ENCODE measurements at regions not wholly inside any gene's neighbourhood (a gene's known extent, or its start where the extent isn't known, plus 50 kb on each side); places are given as distances from the start of the nearest gene placed in this dataset.
"Not testable (repeated sequence)": the region's sequence is repeated elsewhere in the genome, so short reads cannot be mapped to it uniquely, and the experiment has no call there.

GRCh38 chr9:42396318-42396717, 212.9 kb downstream of the SPATA31A6 start:
- H3K27me3 ChIP-seq (ENCODE audit: insufficient read depth, low read length, poor library complexity, severe bottlenecking) = no peaks in the 10 kb centered on the region
- no peak overlapping the region for H3K9ac ChIP-seq (ENCODE audit: low read depth, low read length, poor library complexity, severe bottlenecking)

GRCh38 chr9:42397336-42397735, 213.9 kb downstream of the SPATA31A6 start:
- not testable (repeated sequence) for H3K27me3 ChIP-seq (ENCODE audit: insufficient read depth, low read length, poor library complexity, severe bottlenecking); H2AFZ ChIP-seq (ENCODE audit: low read length); H3K4me1 ChIP-seq (ENCODE audit: insufficient read depth, low read length, poor library complexity, severe bottlenecking); H4K20me1 ChIP-seq (ENCODE audit: insufficient read depth, low read length, poor library complexity, severe bottlenecking); H3K4me3 ChIP-seq (ENCODE audit: low read length, poor library complexity, severe bottlenecking); H3K4me2 ChIP-seq (ENCODE audit: low read depth, low read length, poor library complexity, severe bottlenecking); H3K9ac ChIP-seq (ENCODE audit: low read depth, low read length, poor library complexity, severe bottlenecking); H3K9me2 ChIP-seq (replicated peaks; ENCODE audit: low read depth, low read length); H3K36me3 ChIP-seq (ENCODE audit: insufficient read depth, low read length); H3K9me3 ChIP-seq (ENCODE audit: insufficient read depth, low read depth, low read length); H3K79me2 ChIP-seq (ENCODE audit: insufficient read depth, low read length); H3F3A ChIP-seq (ENCODE audit: low read depth)

More at GRCh38 chr9:42396318-42396717, 212.9 kb downstream of the SPATA31A6 start:
- Histone ChIP-seq H2AFZ (ENCODE audit: low read length) (no peak overlapping the region), H3K4me2 (ENCODE audit: low read depth, low read length, poor library complexity, severe bottlenecking) (no peak overlapping the region), H3K36me3 (ENCODE audit: insufficient read depth, low read length) (no peaks in the 10 kb centered on the region), H4K20me1 (ENCODE audit: insufficient read depth, low read length, poor library complexity, severe bottlenecking) (no peaks in the 10 kb centered on the region), H3F3A (ENCODE audit: low read depth) (no peaks in the 10 kb centered on the region), H3K4me3 (ENCODE audit: low read length, poor library complexity, severe bottlenecking) (no peak overlapping the region), H3K9me3 (ENCODE audit: insufficient read depth, low read depth, low read length) (no peaks in the 10 kb centered on the region), H3K79me2 (ENCODE audit: insufficient read depth, low read length) (no peaks in the 10 kb centered on the region), H3K4me1 (ENCODE audit: insufficient read depth, low read length, poor library complexity, severe bottlenecking) (no peaks in the 10 kb centered on the region), H3K9me2 (replicated peaks; ENCODE audit: low read depth, low read length) (no peaks in the 10 kb centered on the region)
- TF ChIP-seq EZH2phosphoT487 (IDR thresholded peaks at IDR 0.05; ENCODE audit: borderline replicate concordance) (no peak), CTCF (conservative IDR thresholded peaks at IDR 0.05; ENCODE audit: low read length) (no peak)

- not testable (repeated sequence) for H3K4me3 ChIP-seq (ENCODE audit: low read length, poor library complexity, severe bottlenecking); H2AFZ ChIP-seq (ENCODE audit: low read length); H3K4me1 ChIP-seq (ENCODE audit: insufficient read depth, low read length, poor library complexity, severe bottlenecking); H3K36me3 ChIP-seq (ENCODE audit: insufficient read depth, low read length); H3K79me2 ChIP-seq (ENCODE audit: insufficient read depth, low read length); H3K9ac ChIP-seq (ENCODE audit: low read depth, low read length, poor library complexity, severe bottlenecking); H3K9me2 ChIP-seq (replicated peaks; ENCODE audit: low read depth, low read length); H4K20me1 ChIP-seq (ENCODE audit: insufficient read depth, low read length, poor library complexity, severe bottlenecking); H3K27me3 ChIP-seq (ENCODE audit: insufficient read depth, low read length, poor library complexity, severe bottlenecking); H3K9me3 ChIP-seq (ENCODE audit: insufficient read depth, low read depth, low read length); H3F3A ChIP-seq (ENCODE audit: low read depth); H3K4me2 ChIP-seq (ENCODE audit: low read depth, low read length, poor library complexity, severe bottlenecking)
Measured at GRCh38 chr9:42402919-42403318, 219.5 kb downstream of the SPATA31A6 start.

GRCh38 chr9:42409581-42409980, 226.1 kb downstream of the SPATA31A6 start:
- H3K4me3 ChIP-seq (ENCODE audit: low read length, poor library complexity, severe bottlenecking); H3K27me3 ChIP-seq (ENCODE audit: insufficient read depth, low read length, poor library complexity, severe bottlenecking); H3K4me1 ChIP-seq (ENCODE audit: insufficient read depth, low read length, poor library complexity, severe bottlenecking); H3K9ac ChIP-seq (ENCODE audit: low read depth, low read length, poor library complexity, severe bottlenecking); H3K9me3 ChIP-seq (ENCODE audit: insufficient read depth, low read depth, low read length); H4K20me1 ChIP-seq (ENCODE audit: insufficient read depth, low read length, poor library complexity, severe bottlenecking); H3K4me2 ChIP-seq (ENCODE audit: low read depth, low read length, poor library complexity, severe bottlenecking); H3F3A ChIP-seq (ENCODE audit: low read depth); H2AFZ ChIP-seq (ENCODE audit: low read length); H3K36me3 ChIP-seq (ENCODE audit: insufficient read depth, low read length); H3K79me2 ChIP-seq (ENCODE audit: insufficient read depth, low read length); H3K9me2 ChIP-seq (replicated peaks; ENCODE audit: low read depth, low read length): not testable (repeated sequence)

- H2AFZ ChIP-seq (ENCODE audit: low read length); H4K20me1 ChIP-seq (ENCODE audit: insufficient read depth, low read length, poor library complexity, severe bottlenecking); H3K79me2 ChIP-seq (ENCODE audit: insufficient read depth, low read length); H3K4me1 ChIP-seq (ENCODE audit: insufficient read depth, low read length, poor library complexity, severe bottlenecking); H3F3A ChIP-seq (ENCODE audit: low read depth); H3K36me3 ChIP-seq (ENCODE audit: insufficient read depth, low read length); H3K9me2 ChIP-seq (replicated peaks; ENCODE audit: low read depth, low read length); H3K27me3 ChIP-seq (ENCODE audit: insufficient read depth, low read length, poor library complexity, severe bottlenecking); H3K9ac ChIP-seq (ENCODE audit: low read depth, low read length, poor library complexity, severe bottlenecking); H3K4me2 ChIP-seq (ENCODE audit: low read depth, low read length, poor library complexity, severe bottlenecking); H3K4me3 ChIP-seq (ENCODE audit: low read length, poor library complexity, severe bottlenecking); H3K9me3 ChIP-seq (ENCODE audit: insufficient read depth, low read depth, low read length): not testable (repeated sequence)
Measured at GRCh38 chr9:42412354-42412753, 228.9 kb downstream of the SPATA31A6 start.

- not testable (repeated sequence) for H2AFZ ChIP-seq (ENCODE audit: low read length); H3F3A ChIP-seq (ENCODE audit: low read depth); H3K27me3 ChIP-seq (ENCODE audit: insufficient read depth, low read length, poor library complexity, severe bottlenecking); H3K9me3 ChIP-seq (ENCODE audit: insufficient read depth, low read depth, low read length); H3K36me3 ChIP-seq (ENCODE audit: insufficient read depth, low read length); H3K4me2 ChIP-seq (ENCODE audit: low read depth, low read length, poor library complexity, severe bottlenecking); H4K20me1 ChIP-seq (ENCODE audit: insufficient read depth, low read length, poor library complexity, severe bottlenecking); H3K9me2 ChIP-seq (replicated peaks; ENCODE audit: low read depth, low read length); H3K79me2 ChIP-seq (ENCODE audit: insufficient read depth, low read length); H3K4me3 ChIP-seq (ENCODE audit: low read length, poor library complexity, severe bottlenecking); H3K9ac ChIP-seq (ENCODE audit: low read depth, low read length, poor library complexity, severe bottlenecking); H3K4me1 ChIP-seq (ENCODE audit: insufficient read depth, low read length, poor library complexity, severe bottlenecking)
Measured at GRCh38 chr9:42414865-42415264, 231.4 kb downstream of the SPATA31A6 start.

GRCh38 chr9:42419652-42420051, 236.2 kb downstream of the SPATA31A6 start:
- not testable (repeated sequence) for H3K27me3 ChIP-seq (ENCODE audit: insufficient read depth, low read length, poor library complexity, severe bottlenecking); H3F3A ChIP-seq (ENCODE audit: low read depth); H3K9ac ChIP-seq (ENCODE audit: low read depth, low read length, poor library complexity, severe bottlenecking); H2AFZ ChIP-seq (ENCODE audit: low read length); H3K9me3 ChIP-seq (ENCODE audit: insufficient read depth, low read depth, low read length); H3K4me2 ChIP-seq (ENCODE audit: low read depth, low read length, poor library complexity, severe bottlenecking); H3K9me2 ChIP-seq (replicated peaks; ENCODE audit: low read depth, low read length); H3K36me3 ChIP-seq (ENCODE audit: insufficient read depth, low read length); H4K20me1 ChIP-seq (ENCODE audit: insufficient read depth, low read length, poor library complexity, severe bottlenecking); H3K4me3 ChIP-seq (ENCODE audit: low read length, poor library complexity, severe bottlenecking); H3K79me2 ChIP-seq (ENCODE audit: insufficient read depth, low read length); H3K4me1 ChIP-seq (ENCODE audit: insufficient read depth, low read length, poor library complexity, severe bottlenecking)

Measured in Loucy (cell line).